ENCODE measurements at regions not wholly inside any gene's neighbourhood (a gene's known extent, or its start where the extent isn't known, plus 50 kb on each side); places are given as distances from the start of the nearest gene placed in this dataset.

GRCh38 chr13:78770601-78771000 is 111.6 kb upstream of the OBI1 start:
- DNase-seq: no peak

GRCh38 chr13:78768950-78769349 is 110.0 kb upstream of the OBI1 start:
- DNase-seq: no peak

- DNase-seq: no peak
Measured at GRCh38 chr13:78764665-78765064, 105.7 kb upstream of the OBI1 start.

GRCh38 chr13:78762825-78763224 is 103.9 kb upstream of the OBI1 start:
- DNase-seq: no peak

- DNase-seq: no peak
Measured at GRCh38 chr13:78759704-78760103, 100.7 kb upstream of the OBI1 start.

- no peak for DNase-seq
Measured at GRCh38 chr13:78758549-78758948, 99.6 kb upstream of the OBI1 start.

- DNase-seq: no peak
Measured at GRCh38 chr13:78753435-78753834, 94.5 kb upstream of the OBI1 start.

- DNase-seq: no peak
Measured at GRCh38 chr13:78750735-78751134, 91.8 kb upstream of the OBI1 start.

- no peak for DNase-seq
Measured at GRCh38 chr13:78743973-78744372, 85.0 kb upstream of the OBI1 start.

GRCh38 chr13:78742659-78743058 is 83.7 kb upstream of the OBI1 start:
- DNase-seq: no peak

GRCh38 chr13:78736142-78736541 is 77.2 kb upstream of the OBI1 start:
- DNase-seq: no peak

- DNase-seq: no peak
Measured at GRCh38 chr13:78732445-78733017, 73.6 kb upstream of the OBI1 start.

- DNase-seq: no peak
Measured at GRCh38 chr13:78722700-78723099, 63.7 kb upstream of the OBI1 start.

GRCh38 chr13:78719367-78719766 is 60.4 kb upstream of the OBI1 start:
- no peak for DNase-seq

GRCh38 chr13:78714717-78715116 is 55.8 kb upstream of the OBI1 start:
- DNase-seq: no peak

- no peak for DNase-seq
Measured at GRCh38 chr13:78712831-78713230, 53.9 kb upstream of the OBI1 start.

- DNase-seq: no peak
Measured at GRCh38 chr13:78709028-78709427, 50.1 kb upstream of the OBI1 start.
